Fibroblast of skin of right quadriceps (primary cell): ENCODE measurements at regions not wholly inside any gene's neighbourhood (a gene's known extent, or its start where the extent isn't known, plus 50 kb on each side); places are given as distances from the start of the nearest gene placed in this dataset.
"Not testable (repeated sequence)": the region's sequence is repeated elsewhere in the genome, so short reads cannot be mapped to it uniquely, and the experiment has no call there.

Source experiments
- DNase-seq: peaks from one replicate; pipeline ENCODE4 v3.0.0-alpha.2; 2013

- DNase-seq, result no peak
These were observed 576.0 kb downstream of the PCDH17 start for GRCh38 chr13:58207501-58207900.

DNA sequence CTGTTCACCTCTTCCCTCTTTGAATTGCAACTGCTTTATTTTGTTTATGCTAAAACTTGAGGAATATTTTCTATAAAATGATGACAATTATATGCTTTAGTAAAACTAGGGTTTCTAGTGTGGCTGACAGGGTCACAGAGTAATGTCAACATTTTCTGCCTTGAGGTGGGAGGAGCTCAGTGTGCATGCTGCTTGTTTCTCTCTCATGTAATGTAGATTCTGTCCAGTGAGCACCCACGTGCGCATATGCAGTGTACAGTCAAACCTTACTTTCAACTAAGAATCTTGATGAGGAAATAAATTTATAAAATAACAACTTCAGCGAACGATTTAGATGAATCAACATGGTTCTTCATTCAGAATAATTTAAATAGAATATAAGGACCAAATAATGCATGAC, 603.9 kb downstream of the PCDH17 start:
- no peak for DNase-seq

DNA sequence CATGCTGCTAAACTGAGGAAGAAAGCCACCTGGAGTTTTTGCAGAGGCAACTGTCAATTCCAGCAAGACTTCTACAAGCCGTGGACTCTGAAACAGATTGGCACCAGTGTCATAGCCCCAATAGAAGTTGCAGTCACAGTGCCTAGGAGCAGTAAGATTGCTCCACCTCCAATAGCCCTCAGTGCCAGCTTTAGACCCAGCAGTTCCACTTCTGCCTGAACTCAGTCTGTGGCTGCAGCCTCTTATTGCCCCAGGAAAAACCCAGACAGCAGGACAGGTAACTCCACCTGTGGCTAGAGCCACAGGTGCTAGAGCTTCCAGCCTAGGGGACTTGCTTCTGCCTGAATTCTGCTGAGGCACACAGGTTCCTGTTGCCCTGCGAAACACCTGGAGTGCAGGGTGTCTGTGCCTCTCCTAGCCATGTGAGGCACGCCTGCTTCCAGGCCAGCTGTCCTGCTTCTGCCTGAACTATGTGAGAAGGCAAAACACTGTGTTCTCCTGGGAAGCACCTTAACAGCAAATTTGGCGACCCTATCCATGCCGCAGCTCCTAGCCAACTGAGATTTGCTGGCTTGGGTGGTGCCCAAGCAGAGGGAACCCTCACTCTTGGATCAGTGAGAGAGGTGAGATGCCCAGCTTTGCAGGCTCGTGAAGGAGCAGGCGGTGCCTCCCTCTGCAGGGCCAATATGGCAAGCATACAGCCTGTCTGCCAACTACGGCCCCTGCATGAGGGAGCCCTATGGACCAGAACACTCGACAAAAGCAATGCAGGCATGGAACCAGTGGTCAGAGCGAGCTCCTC, 607.6 kb downstream of the PCDH17 start:
- no peak for DNase-seq

- no peak for DNase-seq
These were observed 608.3 kb downstream of the PCDH17 start for GRCh38 chr13:58239774-58240268.

GRCh38 chr13:58247080-58247479, 615.5 kb downstream of the PCDH17 start:
- DNase-seq, result no peak

DNA sequence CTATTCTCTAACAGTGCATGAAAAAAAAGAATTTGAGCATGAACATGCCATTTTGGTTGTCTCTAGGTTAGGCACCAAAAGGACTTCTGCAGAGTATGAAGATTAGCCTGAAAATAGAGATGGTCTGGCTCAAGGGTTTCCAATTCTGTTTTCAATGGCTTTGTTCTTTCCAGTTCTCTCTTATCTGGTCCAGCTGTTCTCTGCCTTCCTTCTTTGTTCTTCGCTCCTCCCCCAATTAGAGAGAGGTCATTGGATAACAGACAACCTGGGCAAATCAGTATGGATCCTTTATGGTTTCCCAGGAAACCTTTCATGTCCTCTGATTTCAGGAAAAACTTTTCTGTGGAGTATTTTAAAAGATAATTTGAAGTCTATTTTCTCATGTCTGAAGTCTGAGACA, 623.4 kb downstream of the PCDH17 start:
- DNase-seq, result no peak

GRCh38 chr13:58266271-58266670, 634.7 kb downstream of the PCDH17 start:
- DNase-seq, result no peak

DNA sequence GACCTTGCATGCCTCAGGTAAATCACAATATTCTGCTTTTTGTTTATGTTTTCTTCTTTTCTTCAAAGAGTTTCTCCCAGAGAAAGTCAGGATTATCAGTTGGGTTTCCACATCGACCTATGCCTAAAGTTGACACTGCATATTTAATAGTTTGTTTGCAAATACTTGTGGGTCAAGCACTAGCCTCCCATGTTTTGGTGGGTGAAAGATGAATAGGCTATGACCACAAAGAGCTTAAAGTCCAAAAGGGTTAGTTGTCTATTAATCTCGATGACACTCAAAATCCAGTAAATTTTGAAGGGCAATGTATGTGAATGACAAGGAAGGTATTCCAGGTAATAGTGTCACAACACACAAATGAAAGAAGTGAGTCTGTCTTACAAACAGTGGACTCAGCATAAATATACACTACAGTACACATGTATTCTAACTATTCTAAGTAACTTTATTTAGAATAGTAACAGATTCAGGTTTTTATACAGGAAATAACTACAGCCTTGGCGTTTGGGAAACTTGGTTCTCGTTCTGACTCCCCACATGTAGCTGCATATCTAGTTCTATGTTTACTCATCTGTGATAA, 667.1 kb downstream of the PCDH17 start:
- DNase-seq, result no peak

GRCh38 chr13:58300224-58300623, 668.7 kb downstream of the PCDH17 start:
- no peak for DNase-seq

GRCh38 chr13:58300974-58301681, 669.6 kb downstream of the PCDH17 start:
- DNase-seq, result no peak

- DNase-seq, result no peak
These were observed 670.8 kb downstream of the PCDH17 start for GRCh38 chr13:58302349-58302748.

DNA sequence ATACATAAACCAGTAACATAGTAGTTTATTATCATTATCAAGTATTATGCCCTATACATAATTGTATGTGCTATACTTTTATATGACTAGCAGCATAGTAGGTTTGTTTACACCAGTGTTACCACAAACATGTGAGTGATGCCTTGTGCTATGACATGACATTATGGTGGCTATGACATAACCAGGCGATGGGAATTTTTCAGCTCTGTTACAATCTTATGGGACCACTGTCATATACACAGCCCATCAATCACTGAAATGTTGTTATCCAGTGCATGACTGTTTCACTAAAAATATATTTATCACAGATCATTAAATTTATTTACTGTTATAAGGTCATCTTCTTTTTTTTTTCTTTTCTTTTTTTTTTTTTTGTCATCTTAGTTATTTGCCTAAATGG, 674.5 kb downstream of the PCDH17 start:
- DNase-seq, result no peak

DNA sequence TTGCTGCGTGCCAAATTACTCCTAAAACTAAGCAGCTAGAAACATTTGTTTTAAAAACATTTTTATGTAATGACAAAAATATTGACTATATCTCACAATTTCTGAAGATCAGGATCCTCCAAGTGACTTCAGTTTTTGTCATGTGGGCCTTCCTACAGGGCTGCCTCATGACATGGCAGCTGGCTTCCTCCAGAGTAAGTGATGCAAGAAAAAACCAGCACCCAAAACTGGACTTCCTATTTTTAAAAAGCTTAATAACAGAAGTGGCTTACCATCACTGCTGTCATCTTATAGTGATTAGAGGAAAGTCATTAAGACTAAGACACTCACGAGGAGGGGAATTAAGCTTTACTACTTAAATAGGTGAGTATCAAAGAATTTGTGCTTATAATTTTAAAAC, 681.7 kb downstream of the PCDH17 start:
- DNase-seq, result no peak

GRCh38 chr13:58318495-58319167, 687.1 kb downstream of the PCDH17 start:
- DNase-seq, result no peak

DNA sequence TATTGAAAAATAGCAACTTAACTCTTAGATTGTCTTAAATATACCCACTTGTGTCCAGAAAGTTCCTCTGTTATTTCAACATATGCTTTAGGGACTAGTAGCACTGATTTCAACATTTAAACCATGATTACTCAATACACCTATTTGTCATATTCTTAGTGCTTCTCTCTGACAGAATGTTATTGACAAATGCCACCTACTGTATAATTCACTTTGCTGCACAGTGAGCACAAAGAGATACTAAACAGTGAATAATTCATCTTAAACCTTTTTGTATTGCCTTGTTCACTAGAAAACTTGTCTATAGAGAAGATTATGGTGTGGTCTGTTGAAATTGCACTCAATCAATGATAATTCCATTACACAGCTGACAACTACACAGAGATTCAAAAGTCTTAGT, 692.6 kb downstream of the PCDH17 start:
- DNase-seq, result no peak

DNA sequence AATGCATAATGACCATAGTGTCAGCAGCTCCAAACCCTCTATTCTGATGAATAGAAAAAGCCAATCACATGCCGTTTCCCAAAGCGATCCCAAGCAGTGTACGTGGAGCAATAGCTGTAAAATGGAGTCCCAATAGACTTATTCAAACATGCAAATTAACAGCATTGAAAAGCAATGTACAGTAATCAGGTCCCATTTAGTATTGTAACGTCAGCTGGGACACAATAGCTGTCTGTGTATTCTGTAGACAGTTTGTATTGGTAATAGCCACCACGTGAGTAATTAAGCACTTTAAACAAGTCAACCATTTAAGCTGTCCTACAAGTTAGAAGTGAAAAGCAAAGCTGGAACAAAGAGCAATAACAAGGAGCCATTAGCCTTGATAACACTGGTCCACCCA, 698.2 kb downstream of the PCDH17 start:
- no peak for DNase-seq

DNA sequence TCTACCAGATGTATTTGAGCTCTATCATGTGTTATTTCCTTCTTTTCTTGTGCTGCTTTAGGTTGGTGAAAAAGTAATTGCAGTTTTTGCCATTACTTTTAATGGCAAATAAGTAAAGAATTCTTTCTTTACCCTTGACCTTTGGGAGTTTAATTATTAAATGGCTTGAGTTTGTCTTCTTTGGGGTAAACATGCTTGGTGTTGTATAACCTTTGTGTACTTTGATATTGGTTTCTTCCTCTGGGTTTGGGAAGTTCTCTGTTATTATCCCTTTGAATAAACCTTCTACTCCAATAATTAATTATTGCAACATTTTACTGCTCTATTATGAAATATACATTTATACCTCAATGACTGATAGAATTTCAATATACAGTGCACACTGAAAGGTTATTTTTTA, 709.4 kb downstream of the PCDH17 start:
- DNase-seq, result no peak

DNA sequence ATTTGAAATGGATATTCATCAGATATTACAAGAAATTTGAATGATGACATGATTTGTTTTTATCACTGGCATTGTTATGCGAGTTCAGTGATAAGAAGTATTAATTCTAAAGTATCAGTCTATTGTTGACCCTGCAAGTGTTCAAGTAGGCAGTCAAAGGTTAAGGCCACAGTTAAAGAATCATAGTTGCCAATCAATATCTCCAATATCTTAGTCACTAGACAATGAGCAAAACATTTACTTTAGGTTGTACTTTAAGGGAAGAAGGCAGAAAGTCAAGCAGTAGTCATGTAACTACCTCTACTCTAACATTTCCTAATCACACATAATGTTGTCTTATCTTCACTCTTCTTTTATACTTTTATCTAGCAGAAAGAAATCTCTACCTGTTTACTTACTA, 709.8 kb downstream of the PCDH17 start:
- no peak for DNase-seq

DNA sequence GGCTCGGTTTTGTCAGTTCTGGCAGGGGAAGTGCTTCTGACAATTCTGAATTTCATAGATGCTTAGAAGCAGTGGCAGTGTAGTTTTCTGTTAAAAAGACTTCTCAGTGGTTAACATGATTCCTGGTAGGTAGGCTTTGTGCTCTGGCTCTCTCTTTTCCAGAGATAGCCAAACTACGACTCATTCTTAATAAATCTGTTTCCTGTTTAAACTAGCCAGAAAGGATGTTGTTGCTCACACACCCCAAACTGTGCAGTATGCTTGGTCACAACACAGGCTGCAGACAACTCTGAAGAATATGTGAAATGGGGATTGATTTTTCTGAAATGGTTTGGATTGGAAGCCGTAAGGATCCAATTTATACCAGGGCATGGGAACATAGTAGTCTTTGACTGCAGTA, 711.5 kb downstream of the PCDH17 start:
- peak; percentile 32 for DNase-seq

DNA sequence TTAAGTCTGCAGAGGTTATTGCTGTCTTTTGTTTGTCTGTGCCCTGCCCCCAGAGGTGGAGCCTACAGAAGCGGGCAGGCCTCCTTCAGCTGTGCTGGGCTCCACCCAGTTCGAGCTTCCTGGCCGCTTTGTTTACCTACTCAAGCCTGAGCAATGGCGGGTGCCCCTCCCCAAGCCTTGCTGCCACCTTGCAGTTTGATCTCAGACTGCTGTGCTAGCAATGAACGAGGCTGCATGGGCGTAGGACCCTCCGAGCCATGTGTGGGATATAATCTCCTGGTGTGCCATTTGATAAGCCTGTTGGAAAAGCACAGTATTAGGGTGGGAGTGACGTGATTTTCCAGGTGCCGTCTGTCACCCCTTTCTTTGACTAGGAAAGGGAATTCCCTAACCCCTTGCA, 720.6 kb downstream of the PCDH17 start:
- not testable (repeated sequence) for DNase-seq

- DNase-seq, result no peak
These were observed 738.4 kb downstream of the PCDH17 start for GRCh38 chr13:58369936-58370335.

DNA sequence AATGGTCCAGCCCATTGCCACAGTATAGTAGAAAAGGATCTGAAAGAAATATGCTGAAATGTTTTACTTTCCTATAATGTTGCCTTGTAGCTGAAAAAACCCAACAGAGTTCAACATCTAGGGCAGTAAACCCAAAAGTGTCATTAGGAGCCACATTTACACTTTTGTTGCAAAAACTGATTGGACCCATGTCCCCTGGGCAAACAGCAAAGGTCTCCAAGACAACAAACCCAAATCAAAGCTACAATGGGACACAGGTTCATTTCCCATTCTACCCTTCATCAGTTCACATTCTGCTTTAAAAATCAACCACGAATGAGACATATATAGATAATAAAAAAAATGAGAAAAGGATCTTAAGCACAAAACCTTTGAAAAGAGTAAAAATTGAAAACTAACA, 744.8 kb downstream of the PCDH17 start:
- no peak for DNase-seq

DNA sequence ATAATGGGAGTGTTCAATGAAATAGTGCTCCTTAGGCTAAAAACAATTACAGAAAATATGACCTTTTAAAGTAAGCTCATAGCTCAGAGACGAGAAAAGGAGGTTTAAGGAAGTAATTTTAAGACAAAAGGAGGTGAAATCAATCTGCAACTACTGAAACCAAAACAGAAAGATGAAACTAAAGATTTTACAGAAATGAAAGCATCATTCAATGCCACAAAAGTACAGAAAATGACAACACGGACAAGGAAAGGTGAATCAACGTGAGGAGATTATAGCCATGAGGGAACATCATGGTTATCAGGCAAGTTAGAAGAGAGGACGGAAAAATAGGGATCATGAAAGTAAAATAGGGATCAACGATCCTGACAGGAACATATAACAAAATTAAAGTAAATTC, 745.2 kb downstream of the PCDH17 start:
- no peak for DNase-seq
